HCT116 (cell line): ENCODE measurements at regions not wholly inside any gene's neighbourhood (a gene's known extent, or its start where the extent isn't known, plus 50 kb on each side); places are given as distances from the start of the nearest gene placed in this dataset.

Experiments used
- ATAC-seq: fragments of 200-7000 bp; cut with Tn5 transposase; 2 replicates; pipeline ENCODE4 v1.9.1; 2020; ENCODE audit warnings: mild to moderate bottlenecking, moderate library complexity
- BruUV-seq: library from RNA; stranded (reverse); fragments of 400-500 nt; replicated peaks from 2 replicates; lab custom pipeline; 2021; lab: Mats Ljungman, UMichigan
- CTCF ChIA-PET: fragments of 300-600 bp; sonication (Branson Sonifier 250); formaldehyde crosslinking; loops from one replicate; lab custom pipeline; 2021; ENCODE audit warnings: antibody characterized with exemption; lab: Charles Lee
- POLR2A ChIA-PET: fragments of 300-600, 350-600 bp; sonication (Branson Sonifier 250); formaldehyde crosslinking; loops from one replicate; lab custom pipeline; 2021; ENCODE audit warnings: antibody characterized with exemption; lab: Charles Lee
- RAD21 ChIA-PET, 2 experiments: fragments of 300-600 bp; sonication (Branson Sonifier 250); formaldehyde crosslinking; loops; one replicate each; lab custom pipeline; 2023; ENCODE audit warnings: low total read pairs in 2 of 2; ENCODE audit not compliant: uncharacterized antibody in 2 of 2, unreplicated experiment in 2 of 2, low non-redundant PET in 1 of 2; lab: Charles Lee
- DNase-seq: peaks from one replicate; pipeline ENCODE4 v3.0.0-alpha.2; 2010; ENCODE audit warnings: low read depth, low spot score
- H2AFZ ChIP-seq: fragments of 200-600 bp; shearing (Covaris generic), sonication (generic); 2 replicates; pipeline ENCODE4 v1.6.1; 2017; ENCODE audit warnings: low read depth, mixed run types, mixed read lengths, antibody characterized with exemption, low read length; ENCODE audit not compliant: poor library complexity, severe bottlenecking
- H3K27ac ChIP-seq: 2 replicates; pipeline ENCODE4 v1.5.1; 2012; ENCODE audit warnings: low read depth, low read length
- H3K27me3 ChIP-seq: fragments of 200-600 bp; sonication (generic); 2 replicates; pipeline ENCODE4 v1.6.1; 2016; ENCODE audit warnings: mixed run types, low read length, mixed read lengths; ENCODE audit not compliant: insufficient read depth
- H3K36me3 ChIP-seq, 2 experiments: fragments of 200-500 bp in 1 of 2; fragments of 200-600 bp in 1 of 2; sonication (Bioruptor generic) in 1 of 2; sonication (generic) in 1 of 2; 2 replicates each; pipeline versions ENCODE4 v1.5.1 to v1.6.1; 2014 to 2016; ENCODE audit warnings: low read length in 2 of 2, inconsistent platforms in 1 of 2, mixed read lengths in 1 of 2, mixed run types in 1 of 2; ENCODE audit not compliant: insufficient read depth in 2 of 2, control insufficient read depth in 1 of 2
- H3K4me1 ChIP-seq, 2 experiments: fragments of 200-600 bp in 1 of 2; sonication (generic) in 1 of 2; 2 replicates each; pipeline versions ENCODE4 v1.5.1 to v1.6.1; 2012 to 2017; ENCODE audit warnings: low read length in 2 of 2, inconsistent platforms in 1 of 2, mild to moderate bottlenecking in 1 of 2, mixed read lengths in 1 of 2, mixed run types in 1 of 2, moderate library complexity in 1 of 2; ENCODE audit not compliant: insufficient read depth in 2 of 2, control insufficient read depth in 1 of 2
- H3K4me2 ChIP-seq: fragments of 200-600 bp; sonication (generic); 2 replicates; pipeline ENCODE4 v1.6.1; 2017; ENCODE audit warnings: mixed run types, low read length, mixed read lengths
- H3K4me3 ChIP-seq, 2 experiments: fragments of 200-600 bp in 1 of 2; sonication (generic) in 1 of 2; replicated peaks in 1 of 2; 2 replicates each; pipeline ENCODE4 v1.5.1; 2011 to 2016; ENCODE audit warnings: low read length in 2 of 2, control low read depth in 1 of 2, low read depth in 1 of 2, mild to moderate bottlenecking in 1 of 2, mixed read lengths in 1 of 2, mixed run types in 1 of 2
- H3K79me2 ChIP-seq: fragments of 200-600 bp; sonication (generic); 2 replicates; pipeline ENCODE4 v1.6.1; 2017; ENCODE audit warnings: mild to moderate bottlenecking, mixed run types, low read length, moderate library complexity, mixed read lengths; ENCODE audit not compliant: insufficient read depth
- H3K9ac ChIP-seq: fragments of 200-600 bp; sonication (generic); 2 replicates; pipeline ENCODE4 v1.6.1; 2016; ENCODE audit warnings: low read length, mixed read lengths
- H3K9me2 ChIP-seq: fragments of 200-600 bp; sonication (generic), shearing (Covaris generic); 2 replicates; pipeline ENCODE4 v1.6.1; 2017; ENCODE audit warnings: mixed run types, mild to moderate bottlenecking, moderate library complexity; ENCODE audit not compliant: insufficient read depth
- H3K9me3 ChIP-seq, 2 experiments: fragments of 200-500 bp in 1 of 2; fragments of 200-600 bp in 1 of 2; sonication (Bioruptor generic) in 1 of 2; sonication (generic) in 1 of 2; 2 replicates each; pipeline ENCODE4 v1.6.1; 2014 to 2017; ENCODE audit warnings: low read length in 2 of 2, mixed read lengths in 2 of 2, inconsistent platforms in 1 of 2, low read depth in 1 of 2, mild to moderate bottlenecking in 1 of 2, mixed run types in 1 of 2, moderate library complexity in 1 of 2; ENCODE audit not compliant: control insufficient read depth in 1 of 2, insufficient read depth in 1 of 2
- H4K20me1 ChIP-seq: fragments of 200-600 bp; sonication (generic), shearing (Covaris generic); 2 replicates; pipeline ENCODE4 v1.6.1; 2017; ENCODE audit warnings: mixed run types, mild to moderate bottlenecking, moderate library complexity; ENCODE audit not compliant: insufficient read depth
- ATF3 ChIP-seq: IDR thresholded peaks from 2 replicates; pipeline ENCODE4 v1.6.1; 2012
- CTCF ChIP-seq, 3 experiments: fragments of 200-600 bp in 1 of 3; sonication (generic) in 1 of 3; IDR thresholded peaks in 2 of 3; conservative IDR thresholded peaks in 1 of 3; 2 replicates each; pipeline ENCODE4 v1.5.1; 2012 to 2017; ENCODE audit warnings: low read depth in 2 of 3, low read length in 2 of 3, antibody characterized with exemption in 1 of 3, borderline replicate concordance in 1 of 3, control low read depth in 1 of 3, mild to moderate bottlenecking in 1 of 3, mixed read lengths in 1 of 3, mixed run types in 1 of 3, moderate library complexity in 1 of 3; ENCODE audit not compliant: insufficient read depth in 1 of 3
- EZH2 ChIP-seq: fragments of 200-600 bp; sonication (generic); IDR thresholded peaks from 2 replicates; pipeline ENCODE4 v1.6.1; 2017; ENCODE audit warnings: antibody characterized with exemption, mixed run types
- JUND ChIP-seq: IDR thresholded peaks from 2 replicates; pipeline ENCODE4 v1.6.1; 2012
- MAX ChIP-seq: IDR thresholded peaks from 2 replicates; pipeline ENCODE4 v1.6.1; 2012
- POLR2A ChIP-seq: IDR thresholded peaks from 2 replicates; pipeline ENCODE4 v1.7.0; 2011; ENCODE audit warnings: borderline replicate concordance; ENCODE audit not compliant: insufficient read depth, insufficient read length; ENCODE audit errors: extremely low read depth
- POLR2AphosphoS5 ChIP-seq: IDR thresholded peaks from 2 replicates; pipeline ENCODE4 v1.6.1; 2011; ENCODE audit warnings: mild to moderate bottlenecking, low read depth, low read length, moderate library complexity
- RAD21 ChIP-seq: IDR thresholded peaks from 2 replicates; pipeline ENCODE4 v1.6.1; 2012; ENCODE audit warnings: low read depth, mild to moderate bottlenecking
- SIN3A ChIP-seq: IDR thresholded peaks from 2 replicates; pipeline ENCODE4 v1.6.1; 2012; ENCODE audit warnings: low read depth
- SP1 ChIP-seq: IDR thresholded peaks from 2 replicates; pipeline ENCODE4 v1.6.1; 2012; ENCODE audit warnings: low read depth
- SRF ChIP-seq: IDR thresholded peaks from 2 replicates; pipeline ENCODE4 v1.6.1; 2012; ENCODE audit warnings: low read depth
- YY1 ChIP-seq: IDR thresholded peaks from 2 replicates; pipeline ENCODE4 v1.6.1; 2011; ENCODE audit warnings: low read length, low read depth, moderate library complexity, mild to moderate bottlenecking; ENCODE audit not compliant: insufficient replicate concordance; ENCODE audit errors: extremely low read depth
- ZBTB33 ChIP-seq: IDR thresholded peaks from 2 replicates; pipeline ENCODE4 v1.6.1; 2011; ENCODE audit warnings: mild to moderate bottlenecking, low read length, moderate library complexity; ENCODE audit not compliant: insufficient replicate concordance; ENCODE audit errors: extremely low read depth
- intact Hi-C: fragments of 100-400 bp; cut with micrococcal nuclease; formaldehyde crosslinking; loops from 2 replicates; pipeline ENCODE4 v1.10.0; 2022

- Histone ChIP-seq H2AFZ (no peak overlapping the region), H3K9ac (no peak overlapping the region), H4K20me1 (no peaks in the 10 kb centered on the region), H3K36me3 (no peaks in the 10 kb centered on the region), H3K27me3 (peaks cover 3% of the 10 kb centered on the region), H3K9me3 (no peaks in the 10 kb centered on the region), H3K27ac (no peak overlapping the region), H3K4me1 (no peaks in the 10 kb centered on the region), H3K4me2 (no peak overlapping the region), H3K9me2 (no peaks in the 10 kb centered on the region), H3K79me2 (no peaks in the 10 kb centered on the region), H3K4me3 (no peak overlapping the region)
- CTCF ChIA-PET, result no interaction called here
- no peak for DNase-seq
- RAD21 ChIA-PET, result no interaction called here
- POLR2A ChIA-PET, result no interaction called here
- ATAC-seq, result no peak
- no TSS peak for BruUV-seq
- TF ChIP-seq CTCF (IDR thresholded peaks at IDR 0.05 in 2 of 3, conservative IDR thresholded peaks at IDR 0.05 in 1 of 3; ENCODE audit: borderline replicate concordance in 1 of 3, insufficient read depth in 1 of 3, low read depth in 2 of 3, low read length in 2 of 3) (no peak), POLR2AphosphoS5 (no peak), POLR2A (no peak), EZH2 (no peak), SRF (no peak), YY1 (no peak), JUND (no peak), SP1 (no peak)
- intact Hi-C loops, result no loop called here
These were observed 98.8 kb upstream of the PFKP start for GRCh38 chr10:2968401-2969058.

- ChIA-PET CTCF (no interaction called here), POLR2A (no interaction called here), RAD21 (no interaction called here)
- H3K9ac ChIP-seq, result no peak overlapping the region
- H3K27me3 ChIP-seq, result peaks cover 3% of the 10 kb centered on the region
- no peak overlapping the region for H2AFZ ChIP-seq
- H3K9me2 ChIP-seq, result no peaks in the 10 kb centered on the region
- intact Hi-C loops, result no loop called here
- ATAC-seq, result no peak
- BruUV-seq, result no TSS peak
- no peaks in the 10 kb centered on the region for H3K9me3 ChIP-seq
- no peak overlapping the region for H3K4me2 ChIP-seq
- H3K27ac ChIP-seq, result no peak overlapping the region
- DNase-seq, result no peak
- H3K36me3 ChIP-seq, result no peaks in the 10 kb centered on the region
- H3K4me1 ChIP-seq, result no peaks in the 10 kb centered on the region
- no peaks in the 10 kb centered on the region for H3K79me2 ChIP-seq
- TF ChIP-seq POLR2AphosphoS5, result no peak
- no peak for TF ChIP-seq SRF
- TF ChIP-seq MAX, result no peak
- TF ChIP-seq ZBTB33, result no peak
- no peak for TF ChIP-seq JUND
- no peak for TF ChIP-seq RAD21
- no peak for TF ChIP-seq EZH2
- no peak for TF ChIP-seq SIN3A
- TF ChIP-seq ATF3, result no peak
- TF ChIP-seq CTCF (IDR thresholded peaks at IDR 0.05 in 2 of 3, conservative IDR thresholded peaks at IDR 0.05 in 1 of 3; ENCODE audit: borderline replicate concordance in 1 of 3, insufficient read depth in 1 of 3, low read depth in 2 of 3, low read length in 2 of 3), result no peak
- H3K4me3 ChIP-seq, result no peak overlapping the region
- H4K20me1 ChIP-seq, result no peaks in the 10 kb centered on the region
These were observed 101.2 kb upstream of the PFKP start for GRCh38 chr10:2966134-2966533.
